Endothelial cell of umbilical vein (primary cell): ENCODE measurements at regions not wholly inside any gene's neighbourhood (a gene's known extent, or its start where the extent isn't known, plus 50 kb on each side); places are given as distances from the start of the nearest gene placed in this dataset.
"Not testable (repeated sequence)": the region's sequence is repeated elsewhere in the genome, so short reads cannot be mapped to it uniquely, and the experiment has no call there.

Experiments
- BruUV-seq: library from RNA; stranded (reverse); fragments of 400-500 nt; replicated peaks from 2 replicates; lab custom pipeline; 2021; lab: Mats Ljungman, UMichigan
- CTCF ChIA-PET: fragments of 300-600, 350-600 bp; sonication (Branson Sonifier 250); formaldehyde crosslinking; loops from one replicate; lab custom pipeline; 2021; ENCODE audit warnings: antibody characterized with exemption, inconsistent platforms; lab: Charles Lee
- POLR2A ChIA-PET: fragments of 300-600, 350-600 bp; sonication (Branson Sonifier 250); formaldehyde crosslinking; loops from one replicate; lab custom pipeline; 2021; ENCODE audit warnings: antibody characterized with exemption, inconsistent platforms; lab: Charles Lee
- DNase-seq: peaks from one replicate; pipeline ENCODE4 v3.0.0-alpha.2; 2011; ENCODE audit warnings: low read depth, low spot score
- FAIRE-seq: peaks from 2 replicates; lab custom pipeline; 2011; peaks lifted over from hg19 to GRCh38; lab: Jason Lieb, UNC
- H2AFZ ChIP-seq: 2 replicates; pipeline ENCODE4 v1.6.0; 2012; ENCODE audit warnings: low read depth, low read length, control low read depth, inconsistent platforms
- H3K27ac ChIP-seq: 2 replicates; pipeline ENCODE4 v1.5.1; 2011; ENCODE audit warnings: low read depth, mild to moderate bottlenecking, control low read depth, low read length, moderate library complexity; ENCODE audit not compliant: insufficient read depth
- H3K27me3 ChIP-seq, 2 experiments: 2 replicates each; pipeline versions ENCODE4 v1.6.0 to v1.6.1; 2011; ENCODE audit warnings: low read length in 2 of 2, mixed read lengths in 1 of 2; ENCODE audit not compliant: control insufficient read depth in 2 of 2, insufficient read depth in 2 of 2
- H3K36me3 ChIP-seq, 2 experiments: 2 replicates in 1 of 2; 3 replicates in 1 of 2; pipeline ENCODE4 v1.5.1; 2011; ENCODE audit warnings: low read length in 2 of 2, mild to moderate bottlenecking in 1 of 2, moderate library complexity in 1 of 2; ENCODE audit not compliant: control insufficient read depth in 2 of 2, insufficient read depth in 2 of 2; ENCODE audit errors: extremely low read depth in 1 of 2
- H3K4me1 ChIP-seq: 3 replicates; pipeline ENCODE4 v1.5.1; 2011; ENCODE audit warnings: mild to moderate bottlenecking, low read length; ENCODE audit not compliant: control insufficient read depth, insufficient read depth; ENCODE audit errors: extremely low read depth
- H3K4me2 ChIP-seq: 2 replicates; pipeline ENCODE4 v1.6.1; 2011; ENCODE audit warnings: low read length, control low read depth, mixed read lengths; ENCODE audit not compliant: insufficient read depth
- H3K4me3 ChIP-seq, 3 experiments: fragments of 200-600 bp in 1 of 3; sonication (generic), shearing (Covaris generic) in 1 of 3; replicated peaks in 1 of 3; 2 replicates each; pipeline ENCODE4 v1.5.1; 2011 to 2016; ENCODE audit warnings: control low read depth in 3 of 3, low read length in 3 of 3, mild to moderate bottlenecking in 2 of 3, inconsistent platforms in 1 of 3, low read depth in 1 of 3, moderate library complexity in 1 of 3; ENCODE audit not compliant: insufficient read depth in 1 of 3
- H3K79me2 ChIP-seq: 2 replicates; pipeline ENCODE4 v1.6.0; 2012; ENCODE audit warnings: low read length, inconsistent platforms; ENCODE audit not compliant: control insufficient read depth, insufficient read depth
- H3K9ac ChIP-seq: replicated peaks from 2 replicates; pipeline ENCODE3; 2011; ENCODE audit warnings: low read length, control low read depth; ENCODE audit not compliant: insufficient read depth; ENCODE audit errors: extremely low read depth
- H3K9me1 ChIP-seq: replicated peaks from 3 replicates; pipeline ENCODE4 v1.6.0; 2011; ENCODE audit warnings: mild to moderate bottlenecking, low read length; ENCODE audit not compliant: control insufficient read depth, insufficient read depth; ENCODE audit errors: extremely low read depth
- H3K9me3 ChIP-seq: replicated peaks from 2 replicates; pipeline ENCODE4 v1.5.1; 2012; ENCODE audit warnings: low read length, inconsistent platforms; ENCODE audit not compliant: control insufficient read depth, insufficient read depth
- H4K20me1 ChIP-seq: replicated peaks from 2 replicates; pipeline ENCODE3; 2011; ENCODE audit warnings: mild to moderate bottlenecking, low read length; ENCODE audit not compliant: control insufficient read depth, insufficient read depth; ENCODE audit errors: extremely low read depth
- EZH2 ChIP-seq: IDR thresholded peaks from 2 replicates; pipeline ENCODE4 v1.6.1; 2012; ENCODE audit warnings: borderline replicate concordance, low read depth, mild to moderate bottlenecking, moderate library complexity, low read length, inconsistent platforms; ENCODE audit not compliant: severe bottlenecking
- FOS ChIP-seq: IDR thresholded peaks from 2 replicates; pipeline ENCODE4 v1.6.1; 2011; ENCODE audit warnings: mild to moderate bottlenecking, low read length, moderate library complexity, borderline replicate concordance; ENCODE audit not compliant: insufficient read depth
- GATA2 ChIP-seq: IDR thresholded peaks from 2 replicates; pipeline ENCODE4 v1.7.0; 2011; ENCODE audit warnings: low read depth, mild to moderate bottlenecking, moderate library complexity, mixed read lengths, low read length; ENCODE audit not compliant: insufficient read length, insufficient read depth
- JUN ChIP-seq: IDR thresholded peaks from 2 replicates; pipeline ENCODE4 v1.6.1; 2011; ENCODE audit warnings: borderline replicate concordance, low read depth; ENCODE audit not compliant: insufficient read length, insufficient read depth
- MAX ChIP-seq: IDR thresholded peaks from 2 replicates; pipeline ENCODE4 v1.6.1; 2011; ENCODE audit not compliant: insufficient read depth, insufficient read length
- MYC ChIP-seq: IDR thresholded peaks from one replicate; pipeline ENCODE4 v1.6.1; 2011; ENCODE audit warnings: mild to moderate bottlenecking, low read depth, low read length
- POLR2A ChIP-seq: IDR thresholded peaks from 2 replicates; pipeline ENCODE4 v1.6.1; 2012; ENCODE audit warnings: low read depth, mild to moderate bottlenecking, control low read depth, low read length
- POLR2AphosphoS5 ChIP-seq: IDR thresholded peaks from 2 replicates; pipeline ENCODE4 v1.6.1; 2012; ENCODE audit warnings: low read depth, mild to moderate bottlenecking, control low read depth, low read length, moderate library complexity; ENCODE audit not compliant: insufficient read depth
- dilution Hi-C: fragments of 300-500 bp; cut with MboI; formaldehyde crosslinking; loops from one replicate; pipeline ENCODE4 v1.15.0; 2019; ENCODE audit warnings: low sequenced_read_pairs; ENCODE audit not compliant: extremely low pct_ligation_motif_present
- intact Hi-C: fragments of 100-400 bp; cut with micrococcal nuclease; formaldehyde crosslinking; loops from one replicate; pipeline ENCODE4 v1.10.0; 2022
- TF ChIP-seq, protein P1 (sequence below), 2 donors: IDR thresholded peaks; 1 replicate in 1 of 2; 2 replicates in 1 of 2; pipeline ENCODE4 v1.5.1; 2011; ENCODE audit warnings: low read length in 2 of 2, mild to moderate bottlenecking in 2 of 2, moderate library complexity in 2 of 2, control low read depth in 1 of 2, inconsistent platforms in 1 of 2, low read depth in 1 of 2; ENCODE audit not compliant: insufficient read depth in 1 of 2; ENCODE audit errors: extremely low read depth in 1 of 2

DNA sequence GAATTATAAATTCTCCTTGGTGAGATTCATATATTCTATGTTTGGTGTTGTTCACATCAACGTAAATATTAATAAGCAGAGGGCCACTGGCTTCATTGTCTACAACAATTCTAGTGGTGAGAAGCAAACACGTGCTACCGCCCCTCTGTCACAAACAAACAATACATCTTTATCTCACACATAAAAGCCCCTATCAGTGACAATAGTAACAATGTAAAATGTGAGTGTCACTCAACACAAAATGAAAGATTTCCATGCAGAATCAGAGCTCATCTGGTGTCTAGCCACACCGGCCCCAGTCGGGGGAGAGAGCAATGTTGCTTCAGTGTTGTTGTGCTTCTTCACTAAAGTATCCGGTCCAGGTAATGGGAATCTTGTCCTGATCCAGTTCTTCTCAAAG is 932.6 kb downstream of the SOCS6 start:
- Histone ChIP-seq H3K9ac (no peak overlapping the region), H3K36me3 (no peaks in the 10 kb centered on the region), H3K9me1 (no peaks in the 10 kb centered on the region), H2AFZ (no peak overlapping the region), H4K20me1 (no peaks in the 10 kb centered on the region), H3K4me3 (no peak overlapping the region), H3K27me3 (no peaks in the 10 kb centered on the region), H3K9me3 (no peaks in the 10 kb centered on the region), H3K4me1 (no peaks in the 10 kb centered on the region), H3K27ac (no peak overlapping the region), H3K79me2 (no peaks in the 10 kb centered on the region), H3K4me2 (no peak overlapping the region)
- ChIA-PET POLR2A (no interaction called here), CTCF (interaction anchor here (1.2 to 1.5 kb wide), 3 partner anchors 22 to 289 kb away, joined by 3 read pairs; no protein-coding TSS in a partner anchor)
- no peak for DNase-seq
- intact Hi-C loops: no loop called here
- no peak for FAIRE-seq
- BruUV-seq: no TSS peak
- dilution Hi-C loops: no loop called here
- TF ChIP-seq POLR2A: no peak
- TF ChIP-seq, protein P1, sequence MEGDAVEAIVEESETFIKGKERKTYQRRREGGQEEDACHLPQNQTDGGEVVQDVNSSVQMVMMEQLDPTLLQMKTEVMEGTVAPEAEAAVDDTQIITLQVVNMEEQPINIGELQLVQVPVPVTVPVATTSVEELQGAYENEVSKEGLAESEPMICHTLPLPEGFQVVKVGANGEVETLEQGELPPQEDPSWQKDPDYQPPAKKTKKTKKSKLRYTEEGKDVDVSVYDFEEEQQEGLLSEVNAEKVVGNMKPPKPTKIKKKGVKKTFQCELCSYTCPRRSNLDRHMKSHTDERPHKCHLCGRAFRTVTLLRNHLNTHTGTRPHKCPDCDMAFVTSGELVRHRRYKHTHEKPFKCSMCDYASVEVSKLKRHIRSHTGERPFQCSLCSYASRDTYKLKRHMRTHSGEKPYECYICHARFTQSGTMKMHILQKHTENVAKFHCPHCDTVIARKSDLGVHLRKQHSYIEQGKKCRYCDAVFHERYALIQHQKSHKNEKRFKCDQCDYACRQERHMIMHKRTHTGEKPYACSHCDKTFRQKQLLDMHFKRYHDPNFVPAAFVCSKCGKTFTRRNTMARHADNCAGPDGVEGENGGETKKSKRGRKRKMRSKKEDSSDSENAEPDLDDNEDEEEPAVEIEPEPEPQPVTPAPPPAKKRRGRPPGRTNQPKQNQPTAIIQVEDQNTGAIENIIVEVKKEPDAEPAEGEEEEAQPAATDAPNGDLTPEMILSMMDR (IDR thresholded peaks at IDR 0.05; ENCODE audit: extremely low read depth in 1 of 2, insufficient read depth in 1 of 2, low read depth in 1 of 2, low read length in 2 of 2): no peak
- no peak for TF ChIP-seq GATA2
- no peak for TF ChIP-seq POLR2AphosphoS5
- TF ChIP-seq FOS: no peak
- no peak for TF ChIP-seq EZH2
- no peak for TF ChIP-seq MAX
- no peak for TF ChIP-seq MYC
- no peak for TF ChIP-seq JUN

- CTCF ChIA-PET, H3K9me1 ChIP-seq, intact Hi-C loops, H3K4me3 ChIP-seq, H3K4me2 ChIP-seq, H2AFZ ChIP-seq, H3K36me3 ChIP-seq, POLR2A ChIA-PET, BruUV-seq, H3K27me3 ChIP-seq, H3K9ac ChIP-seq, H3K9me3 ChIP-seq, FAIRE-seq, H4K20me1 ChIP-seq, dilution Hi-C loops, DNase-seq, H3K79me2 ChIP-seq, H3K27ac ChIP-seq: not testable (repeated sequence)
- peaks cover 11% of the 10 kb centered on the region for H3K4me1 ChIP-seq
Observed at GRCh38 chr18:71212739-71213138, 923.9 kb downstream of the SOCS6 start.
